Thyroid gland (tissue), 4 donors: ENCODE measurements at regions not wholly inside any gene's neighbourhood (a gene's known extent, or its start where the extent isn't known, plus 50 kb on each side); places are given as distances from the start of the nearest gene placed in this dataset.

ENCODE experiments used
- POLR2A ChIP-seq, 2 donors: fragments of 450-650 bp; IDR thresholded peaks; one replicate each; pipeline ENCODE4 v1.6.1; 2017; ENCODE audit warnings: antibody characterized with exemption in 2 of 2, mild to moderate bottlenecking in 2 of 2, moderate library complexity in 1 of 2
- TF ChIP-seq, protein P1 (sequence below), 6 experiments: fragments of 200-600 bp in 3 of 6; fragments of 450-650 bp in 3 of 6; sonication (generic) in 3 of 6; IDR thresholded peaks; one replicate each; pipeline ENCODE4 v1.5.1; 2016 to 2019; ENCODE audit warnings: antibody characterized with exemption in 6 of 6, mild to moderate bottlenecking in 2 of 6, inconsistent platforms in 1 of 6, moderate library complexity in 1 of 6

DNA sequence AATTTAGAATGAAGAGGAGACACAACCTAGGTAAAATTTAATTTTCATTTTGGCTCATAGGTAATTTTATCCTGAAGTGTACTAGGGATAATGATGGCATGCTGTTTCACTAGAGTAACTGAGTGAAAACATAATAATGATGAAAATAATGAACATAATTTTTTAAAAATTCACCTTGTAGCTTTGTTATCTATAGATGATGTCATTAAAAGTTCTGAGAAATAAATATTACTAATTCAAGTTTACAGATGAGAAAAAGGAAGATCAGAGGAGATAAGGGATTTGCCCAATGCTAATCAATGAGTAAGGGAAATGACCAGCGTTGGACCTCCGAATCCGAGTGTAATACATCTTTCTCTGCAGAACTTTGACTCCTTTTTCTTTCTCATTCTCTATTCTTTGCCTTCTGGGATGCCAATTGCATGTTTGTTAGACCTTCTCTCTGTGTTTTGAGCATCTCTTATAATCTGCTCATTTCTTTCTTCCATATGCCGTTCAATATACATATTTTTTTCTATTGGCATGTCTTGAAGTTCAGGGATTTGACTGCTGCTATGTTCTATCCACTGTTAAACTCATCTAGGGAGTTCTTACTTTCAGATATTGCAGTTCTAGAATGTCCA is 186.5 kb downstream of the SNX19 start:
- TF ChIP-seq, protein P1, sequence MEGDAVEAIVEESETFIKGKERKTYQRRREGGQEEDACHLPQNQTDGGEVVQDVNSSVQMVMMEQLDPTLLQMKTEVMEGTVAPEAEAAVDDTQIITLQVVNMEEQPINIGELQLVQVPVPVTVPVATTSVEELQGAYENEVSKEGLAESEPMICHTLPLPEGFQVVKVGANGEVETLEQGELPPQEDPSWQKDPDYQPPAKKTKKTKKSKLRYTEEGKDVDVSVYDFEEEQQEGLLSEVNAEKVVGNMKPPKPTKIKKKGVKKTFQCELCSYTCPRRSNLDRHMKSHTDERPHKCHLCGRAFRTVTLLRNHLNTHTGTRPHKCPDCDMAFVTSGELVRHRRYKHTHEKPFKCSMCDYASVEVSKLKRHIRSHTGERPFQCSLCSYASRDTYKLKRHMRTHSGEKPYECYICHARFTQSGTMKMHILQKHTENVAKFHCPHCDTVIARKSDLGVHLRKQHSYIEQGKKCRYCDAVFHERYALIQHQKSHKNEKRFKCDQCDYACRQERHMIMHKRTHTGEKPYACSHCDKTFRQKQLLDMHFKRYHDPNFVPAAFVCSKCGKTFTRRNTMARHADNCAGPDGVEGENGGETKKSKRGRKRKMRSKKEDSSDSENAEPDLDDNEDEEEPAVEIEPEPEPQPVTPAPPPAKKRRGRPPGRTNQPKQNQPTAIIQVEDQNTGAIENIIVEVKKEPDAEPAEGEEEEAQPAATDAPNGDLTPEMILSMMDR (IDR thresholded peaks at IDR 0.05), result no peak
- no peak for TF ChIP-seq POLR2A (IDR thresholded peaks at IDR 0.05)
